ENCODE measurements at regions not wholly inside any gene's neighbourhood (a gene's known extent, or its start where the extent isn't known, plus 50 kb on each side); places are given as distances from the start of the nearest gene placed in this dataset.

DNA sequence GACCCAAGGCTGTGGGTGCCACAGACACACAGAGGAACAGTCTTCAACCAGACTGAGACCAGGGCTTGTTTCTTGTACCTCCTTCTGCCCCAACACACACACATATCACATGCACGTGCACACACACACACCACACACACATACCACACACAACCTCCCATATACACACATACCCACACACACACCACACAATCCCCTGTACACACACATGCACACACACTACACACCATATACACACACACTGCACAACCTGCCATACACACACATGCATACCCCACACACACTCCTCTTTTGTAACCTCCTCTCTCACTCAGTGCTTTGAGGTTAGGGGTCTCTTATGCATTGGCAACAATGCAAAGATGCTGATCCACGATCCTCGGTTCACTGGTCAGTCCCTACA, 217.0 kb downstream of the AJAP1 start:
- TF ChIP-seq, protein P1, sequence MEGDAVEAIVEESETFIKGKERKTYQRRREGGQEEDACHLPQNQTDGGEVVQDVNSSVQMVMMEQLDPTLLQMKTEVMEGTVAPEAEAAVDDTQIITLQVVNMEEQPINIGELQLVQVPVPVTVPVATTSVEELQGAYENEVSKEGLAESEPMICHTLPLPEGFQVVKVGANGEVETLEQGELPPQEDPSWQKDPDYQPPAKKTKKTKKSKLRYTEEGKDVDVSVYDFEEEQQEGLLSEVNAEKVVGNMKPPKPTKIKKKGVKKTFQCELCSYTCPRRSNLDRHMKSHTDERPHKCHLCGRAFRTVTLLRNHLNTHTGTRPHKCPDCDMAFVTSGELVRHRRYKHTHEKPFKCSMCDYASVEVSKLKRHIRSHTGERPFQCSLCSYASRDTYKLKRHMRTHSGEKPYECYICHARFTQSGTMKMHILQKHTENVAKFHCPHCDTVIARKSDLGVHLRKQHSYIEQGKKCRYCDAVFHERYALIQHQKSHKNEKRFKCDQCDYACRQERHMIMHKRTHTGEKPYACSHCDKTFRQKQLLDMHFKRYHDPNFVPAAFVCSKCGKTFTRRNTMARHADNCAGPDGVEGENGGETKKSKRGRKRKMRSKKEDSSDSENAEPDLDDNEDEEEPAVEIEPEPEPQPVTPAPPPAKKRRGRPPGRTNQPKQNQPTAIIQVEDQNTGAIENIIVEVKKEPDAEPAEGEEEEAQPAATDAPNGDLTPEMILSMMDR (conservative IDR thresholded peaks at IDR 0.05; ENCODE audit: low read depth in 2 of 2), result no peak
- TF ChIP-seq EZH2 (IDR thresholded peaks at IDR 0.05; ENCODE audit: low read depth, unreplicated experiment), result no peak
- TF ChIP-seq POLR2AphosphoS5 (IDR thresholded peaks at IDR 0.05; ENCODE audit: low read depth), result no peak
- TF ChIP-seq, protein P2, sequence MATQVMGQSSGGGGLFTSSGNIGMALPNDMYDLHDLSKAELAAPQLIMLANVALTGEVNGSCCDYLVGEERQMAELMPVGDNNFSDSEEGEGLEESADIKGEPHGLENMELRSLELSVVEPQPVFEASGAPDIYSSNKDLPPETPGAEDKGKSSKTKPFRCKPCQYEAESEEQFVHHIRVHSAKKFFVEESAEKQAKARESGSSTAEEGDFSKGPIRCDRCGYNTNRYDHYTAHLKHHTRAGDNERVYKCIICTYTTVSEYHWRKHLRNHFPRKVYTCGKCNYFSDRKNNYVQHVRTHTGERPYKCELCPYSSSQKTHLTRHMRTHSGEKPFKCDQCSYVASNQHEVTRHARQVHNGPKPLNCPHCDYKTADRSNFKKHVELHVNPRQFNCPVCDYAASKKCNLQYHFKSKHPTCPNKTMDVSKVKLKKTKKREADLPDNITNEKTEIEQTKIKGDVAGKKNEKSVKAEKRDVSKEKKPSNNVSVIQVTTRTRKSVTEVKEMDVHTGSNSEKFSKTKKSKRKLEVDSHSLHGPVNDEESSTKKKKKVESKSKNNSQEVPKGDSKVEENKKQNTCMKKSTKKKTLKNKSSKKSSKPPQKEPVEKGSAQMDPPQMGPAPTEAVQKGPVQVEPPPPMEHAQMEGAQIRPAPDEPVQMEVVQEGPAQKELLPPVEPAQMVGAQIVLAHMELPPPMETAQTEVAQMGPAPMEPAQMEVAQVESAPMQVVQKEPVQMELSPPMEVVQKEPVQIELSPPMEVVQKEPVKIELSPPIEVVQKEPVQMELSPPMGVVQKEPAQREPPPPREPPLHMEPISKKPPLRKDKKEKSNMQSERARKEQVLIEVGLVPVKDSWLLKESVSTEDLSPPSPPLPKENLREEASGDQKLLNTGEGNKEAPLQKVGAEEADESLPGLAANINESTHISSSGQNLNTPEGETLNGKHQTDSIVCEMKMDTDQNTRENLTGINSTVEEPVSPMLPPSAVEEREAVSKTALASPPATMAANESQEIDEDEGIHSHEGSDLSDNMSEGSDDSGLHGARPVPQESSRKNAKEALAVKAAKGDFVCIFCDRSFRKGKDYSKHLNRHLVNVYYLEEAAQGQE (IDR thresholded peaks at IDR 0.05; ENCODE audit: unreplicated experiment), result no peak
- no peak for TF ChIP-seq JUNB (IDR thresholded peaks at IDR 0.05; ENCODE audit: unreplicated experiment)
